ENCODE measurements at regions not wholly inside any gene's neighbourhood (a gene's known extent, or its start where the extent isn't known, plus 50 kb on each side); places are given as distances from the start of the nearest gene placed in this dataset.
"Not testable (repeated sequence)": the region's sequence is repeated elsewhere in the genome, so short reads cannot be mapped to it uniquely, and the experiment has no call there.

GRCh38 chr16:60371591-60371990 lies 1637.5 kb upstream of the GOT2 start:
- TF ChIP-seq CTCF (IDR thresholded peaks at IDR 0.05 in 4 of 5, conservative IDR thresholded peaks at IDR 0.05 in 1 of 5) = no peak
- no peak for TF ChIP-seq POLR2A (IDR thresholded peaks at IDR 0.05)
- no peaks in the 10 kb centered on the region for H3K4me1 ChIP-seq
- no peak overlapping the region for H3K4me3 ChIP-seq
- intact Hi-C loops (cut with DNase I; ENCODE audit: low total_unique reads) = no loop called here
- H3K9me3 ChIP-seq = no peaks in the 10 kb centered on the region
- H3K27ac ChIP-seq = no peak overlapping the region
- DNase-seq = no peak
- no peaks in the 10 kb centered on the region for H3K27me3 ChIP-seq
- ATAC-seq = no peak
- in situ Hi-C loops (cut with MboI; ENCODE audit: low sequenced_read_pairs in 4 of 4) = no loop called here
- H3K36me3 ChIP-seq = no peaks in the 10 kb centered on the region

- TF ChIP-seq CTCF (IDR thresholded peaks at IDR 0.05 in 4 of 5, conservative IDR thresholded peaks at IDR 0.05 in 1 of 5) (no peak), POLR2A (IDR thresholded peaks at IDR 0.05) (no peak)
- Histone ChIP-seq H3K27ac (no peak overlapping the region), H3K36me3 (no peaks in the 10 kb centered on the region), H3K4me1 (no peaks in the 10 kb centered on the region), H3K9me3 (no peaks in the 10 kb centered on the region), H3K27me3 (no peaks in the 10 kb centered on the region), H3K4me3 (no peak overlapping the region)
- intact Hi-C loops (cut with DNase I; ENCODE audit: low total_unique reads) (no loop called here), in situ Hi-C loops (cut with MboI; ENCODE audit: low sequenced_read_pairs in 4 of 4) (no loop called here)
- no peak for ATAC-seq
- DNase-seq = no peak
Observed at GRCh38 chr16:60367739-60368138, 1633.6 kb upstream of the GOT2 start.

- in situ Hi-C loops (cut with MboI; ENCODE audit: low sequenced_read_pairs in 4 of 4) (no loop called here), intact Hi-C loops (cut with DNase I; ENCODE audit: low total_unique reads) (no loop called here)
- no peaks in the 10 kb centered on the region for H3K4me1 ChIP-seq
- ATAC-seq (no peak), DNase-seq (no peak)
- H3K27me3 ChIP-seq = no peaks in the 10 kb centered on the region
- no peaks in the 10 kb centered on the region for H3K36me3 ChIP-seq
- no peak overlapping the region for H3K27ac ChIP-seq
- no peaks in the 10 kb centered on the region for H3K9me3 ChIP-seq
- no peak overlapping the region for H3K4me3 ChIP-seq
- no peak for TF ChIP-seq CTCF (IDR thresholded peaks at IDR 0.05 in 4 of 5, conservative IDR thresholded peaks at IDR 0.05 in 1 of 5)
- TF ChIP-seq POLR2A (IDR thresholded peaks at IDR 0.05) = no peak
Observed at GRCh38 chr16:60363566-60363965, 1629.5 kb upstream of the GOT2 start.

GRCh38 chr16:60359866-60360265 lies 1625.8 kb upstream of the GOT2 start:
- H3K36me3 ChIP-seq; in situ Hi-C loops (cut with MboI; ENCODE audit: low sequenced_read_pairs in 4 of 4); DNase-seq; H3K27me3 ChIP-seq; H3K9me3 ChIP-seq; H3K27ac ChIP-seq; ATAC-seq; H3K4me1 ChIP-seq; intact Hi-C loops (cut with DNase I; ENCODE audit: low total_unique reads); H3K4me3 ChIP-seq: not testable (repeated sequence)

GRCh38 chr16:60359412-60359811 lies 1625.3 kb upstream of the GOT2 start:
- H3K27me3 ChIP-seq; H3K4me1 ChIP-seq; intact Hi-C loops (cut with DNase I; ENCODE audit: low total_unique reads); H3K9me3 ChIP-seq; in situ Hi-C loops (cut with MboI; ENCODE audit: low sequenced_read_pairs in 4 of 4); H3K27ac ChIP-seq; ATAC-seq; H3K36me3 ChIP-seq; H3K4me3 ChIP-seq; DNase-seq: not testable (repeated sequence)

GRCh38 chr16:60357876-60358522 lies 1623.9 kb upstream of the GOT2 start:
- in situ Hi-C loops (cut with MboI; ENCODE audit: low sequenced_read_pairs in 4 of 4); intact Hi-C loops (cut with DNase I; ENCODE audit: low total_unique reads); H3K4me1 ChIP-seq; ATAC-seq; H3K27me3 ChIP-seq; H3K9me3 ChIP-seq; H3K36me3 ChIP-seq; H3K27ac ChIP-seq; H3K4me3 ChIP-seq; DNase-seq: not testable (repeated sequence)
